ENCODE measurements at regions not wholly inside any gene's neighbourhood (a gene's known extent, or its start where the extent isn't known, plus 50 kb on each side); places are given as distances from the start of the nearest gene placed in this dataset.

GRCh38 chr11:70883973-70884623 is 368.3 kb downstream of the SHANK2 start:
- H3K27ac ChIP-seq = no peak overlapping the region
- TF ChIP-seq, protein P1, sequence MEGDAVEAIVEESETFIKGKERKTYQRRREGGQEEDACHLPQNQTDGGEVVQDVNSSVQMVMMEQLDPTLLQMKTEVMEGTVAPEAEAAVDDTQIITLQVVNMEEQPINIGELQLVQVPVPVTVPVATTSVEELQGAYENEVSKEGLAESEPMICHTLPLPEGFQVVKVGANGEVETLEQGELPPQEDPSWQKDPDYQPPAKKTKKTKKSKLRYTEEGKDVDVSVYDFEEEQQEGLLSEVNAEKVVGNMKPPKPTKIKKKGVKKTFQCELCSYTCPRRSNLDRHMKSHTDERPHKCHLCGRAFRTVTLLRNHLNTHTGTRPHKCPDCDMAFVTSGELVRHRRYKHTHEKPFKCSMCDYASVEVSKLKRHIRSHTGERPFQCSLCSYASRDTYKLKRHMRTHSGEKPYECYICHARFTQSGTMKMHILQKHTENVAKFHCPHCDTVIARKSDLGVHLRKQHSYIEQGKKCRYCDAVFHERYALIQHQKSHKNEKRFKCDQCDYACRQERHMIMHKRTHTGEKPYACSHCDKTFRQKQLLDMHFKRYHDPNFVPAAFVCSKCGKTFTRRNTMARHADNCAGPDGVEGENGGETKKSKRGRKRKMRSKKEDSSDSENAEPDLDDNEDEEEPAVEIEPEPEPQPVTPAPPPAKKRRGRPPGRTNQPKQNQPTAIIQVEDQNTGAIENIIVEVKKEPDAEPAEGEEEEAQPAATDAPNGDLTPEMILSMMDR (IDR thresholded peaks at IDR 0.05) = no peak
- no peak for TF ChIP-seq ZFX (IDR thresholded peaks at IDR 0.05; ENCODE audit: borderline replicate concordance)

GRCh38 chr11:70885281-70886231 is 366.8 kb downstream of the SHANK2 start:
- TF ChIP-seq, protein P1 (IDR thresholded peaks at IDR 0.05) = no peak
- TF ChIP-seq ZFX (IDR thresholded peaks at IDR 0.05; ENCODE audit: borderline replicate concordance) = no peak
- H3K27ac ChIP-seq = no peak overlapping the region

- no peak for TF ChIP-seq ZFX (IDR thresholded peaks at IDR 0.05; ENCODE audit: borderline replicate concordance)
- TF ChIP-seq, protein P1 (IDR thresholded peaks at IDR 0.05) = no peak
- no peak overlapping the region for H3K27ac ChIP-seq
Observed at GRCh38 chr11:70886256-70886655, 366.1 kb downstream of the SHANK2 start.

DNA sequence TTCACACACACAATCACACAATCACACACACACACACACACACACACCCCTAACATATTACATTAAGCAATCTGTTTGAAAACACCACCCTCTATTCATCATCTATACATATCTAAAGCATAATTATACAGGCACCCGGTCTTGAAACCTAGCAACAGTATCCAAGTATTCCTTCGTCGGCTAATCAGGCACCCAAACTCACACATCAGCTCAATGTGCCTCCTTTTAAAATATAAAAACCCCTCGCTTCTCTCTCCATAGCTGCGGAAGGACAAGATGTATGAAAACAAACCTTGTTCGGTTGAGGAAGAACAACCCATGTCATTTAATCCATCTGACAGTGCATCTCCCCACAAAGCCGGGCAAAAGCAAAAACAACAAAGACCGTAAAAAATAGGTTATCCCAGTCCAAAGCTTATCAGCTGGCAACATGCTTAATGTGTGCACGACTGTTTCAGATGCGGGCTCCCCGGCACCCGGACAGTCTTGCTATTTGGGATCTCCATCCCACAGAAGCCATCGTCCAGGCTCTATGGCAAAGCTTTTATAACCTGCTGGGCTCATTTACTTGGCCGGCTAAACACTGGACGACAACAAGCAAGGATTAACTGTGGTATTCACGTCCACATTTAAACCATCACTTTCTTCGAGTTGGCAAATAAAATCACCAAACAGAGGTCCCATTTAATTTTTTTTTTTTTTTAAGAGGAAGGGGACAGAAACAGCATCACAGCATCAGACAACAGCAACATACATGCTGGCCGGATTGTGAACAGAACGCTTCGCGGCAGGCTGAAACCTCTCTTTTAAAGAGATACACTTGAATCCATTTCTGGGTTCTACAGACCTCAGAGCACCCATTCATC is 365.5 kb downstream of the SHANK2 start:
- no peak overlapping the region for H3K27ac ChIP-seq
- TF ChIP-seq, protein P1 (IDR thresholded peaks at IDR 0.05) = no peak
- no peak for TF ChIP-seq ZFX (IDR thresholded peaks at IDR 0.05; ENCODE audit: borderline replicate concordance)

GRCh38 chr11:70887542-70887827 is 364.9 kb downstream of the SHANK2 start:
- no peak overlapping the region for H3K27ac ChIP-seq
- TF ChIP-seq ZFX (IDR thresholded peaks at IDR 0.05; ENCODE audit: borderline replicate concordance) = no peak
- TF ChIP-seq, protein P1 (IDR thresholded peaks at IDR 0.05) = no peak

GRCh38 chr11:70888061-70888460 is 364.3 kb downstream of the SHANK2 start:
- TF ChIP-seq, protein P1 (IDR thresholded peaks at IDR 0.05) = no peak
- TF ChIP-seq ZFX (IDR thresholded peaks at IDR 0.05; ENCODE audit: borderline replicate concordance) = no peak
- H3K27ac ChIP-seq = no peak overlapping the region
